Thoracic aorta (tissue), 2 donors: ENCODE measurements at regions not wholly inside any gene's neighbourhood (a gene's known extent, or its start where the extent isn't known, plus 50 kb on each side); places are given as distances from the start of the nearest gene placed in this dataset.

Experiments
- ATAC-seq: fragments of 150-250 bp; one replicate; pipeline ENCODE4 v1.8.0; 2017; ENCODE audit warnings: low read depth; ENCODE audit not compliant: insufficient number of reproducible peaks, low FRiP score
- DNase-seq: peaks from one replicate; pipeline ENCODE4 v3.0.0-alpha.2; 2020; ENCODE audit warnings: low spot score
- H3K27ac ChIP-seq, 2 donors: fragments of 200-600 bp; sonication (generic); 1 replicate in 1 of 2; 2 replicates in 1 of 2; pipeline ENCODE4 v1.5.1; 2016; ENCODE audit warnings: mild to moderate bottlenecking in 2 of 2, moderate library complexity in 2 of 2
- H3K27me3 ChIP-seq: fragments of 200-600 bp; sonication (generic); replicated peaks from 2 replicates; pipeline ENCODE4 v1.6.0; 2016; ENCODE audit warnings: mild to moderate bottlenecking; ENCODE audit not compliant: insufficient read depth
- H3K36me3 ChIP-seq: fragments of 200-600 bp; sonication (generic); one replicate; pipeline ENCODE4 v1.5.1; 2016
- H3K4me1 ChIP-seq, 2 donors: fragments of 200-600 bp; sonication (generic); 1 replicate in 1 of 2; 2 replicates in 1 of 2; pipeline versions ENCODE4 v1.5.1 to v1.6.0; 2016; ENCODE audit warnings: low read depth in 2 of 2, mild to moderate bottlenecking in 1 of 2; ENCODE audit not compliant: control insufficient read depth in 1 of 2
- H3K4me3 ChIP-seq: fragments of 200-600 bp; sonication (generic); 2 replicates; pipeline ENCODE4 v1.5.1; 2016; ENCODE audit warnings: mild to moderate bottlenecking
- H3K9me3 ChIP-seq: fragments of 200-600 bp; sonication (generic); 2 replicates; pipeline ENCODE4 v1.5.1; 2016
- CTCF ChIP-seq: fragments of 200-600 bp; sonication (generic); IDR thresholded peaks from one replicate; pipeline ENCODE4 v1.5.1; 2019; ENCODE audit warnings: antibody characterized with exemption

- Histone ChIP-seq H3K4me1 (no peaks in the 10 kb centered on the region), H3K27ac (no peak overlapping the region), H3K36me3 (no peaks in the 10 kb centered on the region), H3K27me3 (no peaks in the 10 kb centered on the region), H3K9me3 (no peaks in the 10 kb centered on the region), H3K4me3 (no peak overlapping the region)
- TF ChIP-seq CTCF: no peak
- no peak for DNase-seq
- ATAC-seq: no peak
Measured at GRCh38 chr13:23993680-23993985, 96.3 kb upstream of the C1QTNF9B start.

- Histone ChIP-seq H3K9me3 (no peaks in the 10 kb centered on the region), H3K4me1 (no peaks in the 10 kb centered on the region), H3K36me3 (no peaks in the 10 kb centered on the region), H3K27me3 (no peaks in the 10 kb centered on the region), H3K27ac (no peak overlapping the region), H3K4me3 (no peak overlapping the region)
- DNase-seq: no peak
- no peak for ATAC-seq
- no peak for TF ChIP-seq CTCF
Measured at GRCh38 chr13:23995283-23996073, 98.2 kb upstream of the C1QTNF9B start.

- DNase-seq: no peak
- Histone ChIP-seq H3K27me3 (no peaks in the 10 kb centered on the region), H3K27ac (no peak overlapping the region), H3K36me3 (no peaks in the 10 kb centered on the region), H3K4me3 (no peak overlapping the region), H3K4me1 (no peaks in the 10 kb centered on the region), H3K9me3 (no peaks in the 10 kb centered on the region)
- ATAC-seq: no peak
- TF ChIP-seq CTCF: no peak
Measured at GRCh38 chr13:23996456-23996855, 99.2 kb upstream of the C1QTNF9B start.

- ATAC-seq: no peak
- H3K36me3 ChIP-seq: no peaks in the 10 kb centered on the region
- TF ChIP-seq CTCF: no peak
Measured at GRCh38 chr13:23999424-23999823, 102.1 kb upstream of the C1QTNF9B start.

GRCh38 chr13:24002206-24002815 is 105.0 kb upstream of the C1QTNF9B start:
- Histone ChIP-seq H3K27ac (no peak overlapping the region), H3K36me3 (no peaks in the 10 kb centered on the region), H3K9me3 (no peaks in the 10 kb centered on the region), H3K4me3 (no peak overlapping the region), H3K4me1 (no peaks in the 10 kb centered on the region), H3K27me3 (no peaks in the 10 kb centered on the region)
- no peak for TF ChIP-seq CTCF
- DNase-seq (no peak), ATAC-seq (no peak)

More at GRCh38 chr13:23999424-23999823, 102.1 kb upstream of the C1QTNF9B start:
- Histone ChIP-seq H3K27ac (no peak overlapping the region), H3K4me1 (no peaks in the 10 kb centered on the region), H3K27me3 (no peaks in the 10 kb centered on the region), H3K9me3 (no peaks in the 10 kb centered on the region), H3K4me3 (no peak overlapping the region)
- no peak for DNase-seq
